C1 segment of cervical spinal cord (tissue), 14 donors: ENCODE measurements at regions not wholly inside any gene's neighbourhood (a gene's known extent, or its start where the extent isn't known, plus 50 kb on each side); places are given as distances from the start of the nearest gene placed in this dataset.
A peak's percentile ranks its signal among the peaks of the same experiment; 100 is the strongest.

Experiments
- DNase-seq, 14 donors: peaks; one replicate each; lab custom pipeline; 2025; lab: John Stamatoyannopoulos, UW

GRCh38 chr10:64497306-64497705 lies 976.1 kb downstream of the REEP3 start:
- DNase-seq = no peak

GRCh38 chr10:64501807-64502206 lies 980.6 kb downstream of the REEP3 start:
- DNase-seq = no peak

GRCh38 chr10:64502936-64503335 lies 981.7 kb downstream of the REEP3 start:
- no peak for DNase-seq

GRCh38 chr10:64503429-64503828 lies 982.2 kb downstream of the REEP3 start:
- peak in 1 of 14 donors; percentile 7 for DNase-seq

DNA sequence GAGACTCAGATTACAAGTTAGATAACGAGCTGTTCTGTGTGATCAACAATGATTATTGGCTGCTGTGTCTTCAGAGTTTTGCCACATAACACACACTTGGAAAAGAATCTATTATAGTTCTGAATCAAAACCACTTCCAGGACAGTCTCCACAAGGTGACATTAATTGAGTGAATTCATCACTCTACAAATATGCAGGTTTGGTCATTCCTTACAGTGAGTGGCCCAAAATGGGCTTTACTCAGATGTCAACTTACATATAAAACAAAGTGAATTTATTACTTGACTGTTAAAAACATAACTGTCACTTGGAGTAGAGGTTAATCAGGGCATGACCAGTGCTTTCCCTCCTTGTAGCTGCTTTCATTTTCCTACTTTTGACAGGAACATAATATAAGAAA lies 984.3 kb downstream of the REEP3 start:
- no peak for DNase-seq

DNA sequence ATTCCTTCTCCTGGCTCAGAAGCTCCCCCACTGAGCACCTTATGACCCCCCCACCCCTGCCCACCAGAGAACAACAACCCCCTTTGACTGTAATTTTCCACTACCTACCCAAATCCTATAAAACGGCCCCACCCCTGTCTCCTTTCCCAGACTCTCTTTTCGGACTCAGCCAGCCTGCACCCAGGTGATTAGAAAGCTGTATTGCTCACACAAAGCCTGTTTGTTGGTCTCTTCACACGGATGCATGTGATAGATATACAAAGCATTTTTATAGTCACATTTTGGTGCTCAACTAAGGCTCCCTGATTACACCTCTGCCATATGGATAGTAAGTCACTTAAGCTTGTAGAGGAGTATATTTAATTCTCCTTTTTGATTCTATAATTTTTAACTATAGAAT lies 985.8 kb downstream of the REEP3 start:
- DNase-seq = no peak

- DNase-seq = no peak
Observed at GRCh38 chr10:64507651-64508028, 986.4 kb downstream of the REEP3 start.

- DNase-seq = no peak
Observed at GRCh38 chr10:64508029-64508661, 986.9 kb downstream of the REEP3 start.

GRCh38 chr10:64515970-64516699 lies 994.9 kb downstream of the REEP3 start:
- DNase-seq = peak in 3 of 14 donors; percentile 3 to 79 (median 7)

DNA sequence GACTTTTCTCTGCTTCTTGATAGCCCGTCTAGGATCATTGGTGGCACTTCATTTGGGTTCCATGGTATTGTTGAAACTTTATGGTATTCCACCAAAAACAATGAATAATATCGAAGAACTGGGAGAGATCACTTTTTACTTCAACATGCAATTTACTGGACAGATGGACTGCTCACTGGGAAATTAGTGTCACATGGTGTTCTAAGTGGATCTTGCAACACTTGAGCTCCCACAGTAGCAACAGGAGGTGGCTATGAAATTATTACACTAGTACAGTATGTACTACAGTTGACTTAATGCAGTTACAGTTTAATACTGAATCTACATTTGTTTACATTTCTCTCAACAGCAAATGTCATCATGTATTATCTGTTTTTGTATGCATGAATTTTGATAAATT lies 997.3 kb downstream of the REEP3 start:
- peak in 1 of 14 donors; percentile 10 for DNase-seq

DNA sequence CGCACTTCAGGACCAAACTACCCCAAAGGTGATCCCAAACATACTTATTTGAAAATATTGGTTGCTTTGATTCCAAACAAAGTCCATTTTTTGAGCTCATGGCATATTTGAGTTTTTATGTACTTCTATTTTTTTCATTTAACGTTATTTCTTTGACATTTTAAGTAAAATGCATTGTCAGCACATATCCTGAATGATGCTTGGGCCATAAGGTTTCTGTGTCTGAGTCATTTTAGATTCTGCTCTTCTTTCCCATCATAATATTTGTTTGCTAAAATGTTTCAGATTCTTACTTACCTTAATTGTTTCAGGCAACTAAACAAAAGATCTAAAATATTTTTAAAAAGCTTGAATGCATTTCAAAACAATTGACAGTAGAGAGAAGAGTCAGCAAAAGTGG lies 998.2 kb downstream of the REEP3 start:
- no peak for DNase-seq

DNA sequence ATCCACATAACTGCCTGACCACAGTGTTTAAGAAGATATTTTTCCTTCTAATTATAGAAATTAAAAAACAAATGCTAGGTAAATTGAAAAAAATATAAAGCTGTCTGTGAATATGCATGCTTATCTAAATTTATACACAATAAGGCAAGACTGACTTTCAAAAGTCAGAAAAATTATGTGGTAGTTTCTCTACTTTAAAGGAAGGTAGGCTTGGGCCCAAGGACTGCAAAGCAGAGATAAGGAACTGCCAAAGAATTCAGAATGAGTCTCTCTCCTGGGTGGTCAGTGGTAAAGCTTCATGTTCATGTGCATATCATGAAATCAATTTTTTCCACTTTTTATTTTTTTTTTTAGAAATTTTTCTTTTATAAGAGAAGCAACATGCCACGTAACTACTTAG lies 998.6 kb downstream of the REEP3 start:
- DNase-seq = no peak

DNA sequence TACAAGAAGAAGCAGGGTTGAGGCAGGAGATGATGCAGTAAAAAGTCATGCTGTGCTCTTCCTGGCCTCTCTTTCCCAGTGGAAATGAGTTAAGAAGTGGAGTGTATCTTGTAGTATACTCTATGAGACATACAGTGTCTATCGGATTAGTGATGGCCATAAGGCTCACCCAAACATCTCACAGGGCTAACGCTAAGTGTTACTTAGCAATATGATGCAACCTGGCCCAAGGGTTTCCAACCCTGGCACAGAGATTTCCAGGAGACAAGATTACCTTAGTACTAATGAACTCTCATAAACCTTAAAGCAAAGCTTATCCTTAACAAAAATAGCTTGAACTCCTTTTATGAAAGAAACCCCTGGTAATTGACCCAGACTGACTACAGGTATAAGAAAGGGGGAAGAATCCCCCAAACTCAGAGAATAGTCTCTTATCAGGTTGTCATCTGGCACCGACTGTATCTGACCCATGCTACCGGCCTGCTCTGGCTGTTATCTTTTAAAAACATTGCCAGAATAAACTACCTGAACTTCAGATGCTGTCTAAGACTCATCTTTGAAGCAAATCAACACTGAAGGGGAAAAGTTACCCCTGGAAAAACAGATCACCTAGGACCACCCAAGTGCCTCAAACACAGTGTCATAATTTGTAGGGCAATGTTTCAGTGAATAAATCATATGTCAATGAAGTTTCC lies 1002.0 kb downstream of the REEP3 start:
- DNase-seq = no peak

DNA sequence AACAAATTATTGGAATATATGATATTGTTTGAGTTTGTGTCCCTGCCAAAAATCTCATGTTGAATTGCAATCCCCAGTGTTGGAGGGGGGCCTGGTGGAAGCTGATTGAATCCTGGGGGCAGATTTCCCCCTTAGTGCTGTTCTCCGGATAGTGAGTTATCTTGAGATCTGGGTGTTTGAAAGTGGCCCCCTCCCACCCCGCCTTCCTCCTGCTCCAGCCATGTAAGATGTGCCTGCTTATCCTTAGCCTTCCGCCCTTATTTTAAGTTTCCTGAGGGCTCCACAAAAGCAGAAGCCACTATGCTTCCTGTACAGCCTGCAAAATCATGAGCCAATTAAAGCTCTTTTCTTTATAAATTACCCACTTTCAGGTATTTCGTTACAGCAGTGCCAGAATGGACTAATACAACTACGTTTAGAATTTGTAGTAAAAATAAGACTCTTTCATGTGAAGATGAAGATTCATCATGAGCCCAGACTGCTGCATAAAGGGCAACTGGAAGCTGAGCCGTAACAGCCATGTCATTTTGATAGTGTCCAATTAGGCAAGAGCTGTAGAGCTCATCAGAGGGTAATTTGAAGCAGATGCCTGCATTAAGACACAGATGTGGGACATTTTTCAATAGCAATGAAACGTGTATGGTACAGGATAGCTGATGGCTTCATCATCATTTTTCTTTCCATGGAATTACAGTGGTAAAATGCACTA lies 1007.2 kb downstream of the REEP3 start:
- no peak for DNase-seq

GRCh38 chr10:64529003-64529350 lies 1007.8 kb downstream of the REEP3 start:
- DNase-seq = no peak

DNA sequence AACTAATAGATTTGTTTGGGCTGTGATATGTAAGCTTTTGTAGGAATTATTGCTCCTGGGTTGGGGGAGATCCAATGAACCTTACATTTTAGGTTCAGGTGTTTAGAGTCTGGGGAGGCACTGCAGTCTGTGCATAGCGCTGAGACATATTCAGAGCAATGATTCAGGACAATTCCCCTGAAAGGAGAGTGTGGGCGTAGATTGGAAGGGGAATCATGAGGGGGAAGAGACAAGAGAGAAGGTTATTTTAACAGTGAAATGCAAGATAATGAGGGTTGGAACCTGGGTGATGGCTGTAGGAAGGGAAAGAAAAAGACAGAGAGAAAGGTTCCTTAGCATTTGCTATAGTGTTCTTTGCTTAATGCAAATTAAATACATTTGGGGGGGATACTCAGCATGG lies 1013.4 kb downstream of the REEP3 start:
- no peak for DNase-seq

DNA sequence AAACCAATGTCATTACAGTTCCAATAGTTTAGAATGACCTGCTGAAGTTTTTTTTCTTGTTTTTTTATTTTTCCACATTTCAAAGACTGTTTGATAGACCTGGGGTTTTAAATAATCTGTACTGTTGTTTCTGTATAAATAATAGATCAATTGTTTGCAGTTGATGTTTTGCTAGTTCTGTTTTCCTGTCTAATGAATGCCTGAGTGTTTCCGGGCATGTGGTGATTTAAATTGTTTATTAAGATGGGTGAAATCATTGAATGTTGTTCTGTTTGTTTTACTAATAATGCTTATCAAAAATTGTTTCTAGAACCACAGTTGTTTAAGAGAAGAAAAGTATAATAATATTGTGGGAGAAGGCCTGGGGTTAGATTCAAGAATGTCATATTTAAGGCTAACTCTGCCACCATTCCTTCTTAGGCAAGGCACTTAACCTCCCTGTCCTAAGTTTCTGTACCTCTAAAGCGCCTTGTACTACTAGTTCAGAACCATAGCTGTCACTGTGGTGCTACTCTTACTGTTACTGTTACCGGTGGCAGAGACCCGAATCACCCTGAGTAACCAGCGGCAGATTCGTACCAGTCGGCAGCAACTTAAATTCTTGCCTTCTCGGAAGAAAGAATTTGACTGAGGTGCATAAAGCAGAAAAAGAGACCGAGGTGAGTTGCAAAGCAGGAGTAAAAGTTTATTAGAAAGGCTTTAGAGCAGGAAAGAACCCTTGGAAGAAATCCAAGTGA lies 1014.1 kb downstream of the REEP3 start:
- peak in 2 of 14 donors; percentile 3 to 40 for DNase-seq

GRCh38 chr10:64537112-64537511 lies 1015.9 kb downstream of the REEP3 start:
- no peak for DNase-seq

GRCh38 chr10:64537928-64538327 lies 1016.7 kb downstream of the REEP3 start:
- DNase-seq = peak in 7 of 14 donors; percentile 17 to 36 (median 22)

- no peak for DNase-seq
Observed at GRCh38 chr10:64546073-64546472, 1024.9 kb downstream of the REEP3 start.

DNA sequence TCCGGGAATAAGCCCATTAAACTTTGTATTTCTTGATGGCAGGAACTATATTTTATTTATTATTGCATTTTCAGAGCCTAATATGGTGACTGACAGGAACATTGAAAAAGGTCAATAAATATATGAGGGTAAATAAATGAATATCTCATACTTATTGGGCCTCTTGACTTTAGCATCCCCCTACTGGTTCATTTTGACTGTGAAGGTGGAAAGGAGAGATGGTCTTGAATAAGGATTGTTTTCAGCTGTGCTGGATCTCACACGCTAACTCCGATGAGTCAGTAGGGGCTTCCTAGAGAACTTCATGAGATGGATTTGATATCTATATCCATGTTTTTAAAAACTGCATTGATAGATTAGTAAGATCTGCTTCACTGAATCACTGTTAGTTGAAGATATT lies 1026.0 kb downstream of the REEP3 start:
- DNase-seq = no peak

DNA sequence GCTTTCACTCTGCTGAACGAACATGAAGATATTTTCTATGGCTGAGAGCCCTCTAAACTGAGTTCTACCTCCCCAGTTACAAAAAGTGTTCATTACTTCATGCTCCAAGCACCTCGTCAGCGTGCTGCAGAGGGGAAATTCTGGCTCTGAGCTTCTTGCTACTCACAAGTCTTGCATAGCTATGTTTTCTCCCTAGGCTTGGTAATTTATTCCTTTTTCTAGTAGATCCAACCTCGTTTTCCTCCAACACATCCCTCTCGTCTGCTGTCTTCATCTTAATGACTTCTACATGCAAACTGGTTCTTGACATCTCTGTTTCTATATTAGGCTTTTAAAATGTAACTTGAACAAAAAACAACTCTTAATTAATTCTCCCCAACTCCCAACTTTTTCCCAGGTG lies 1034.5 kb downstream of the REEP3 start:
- no peak for DNase-seq
